SK-N-SH treated with all-trans-retinoic acid at 6 μM for 48 hours (cell line): ENCODE measurements at regions not wholly inside any gene's neighbourhood (a gene's known extent, or its start where the extent isn't known, plus 50 kb on each side); places are given as distances from the start of the nearest gene placed in this dataset.

Experiments
- ARNTL ChIP-seq: fragments of 450-650 bp; formaldehyde crosslinking; IDR thresholded peaks from 2 replicates; pipeline ENCODE4 v1.5.0; 2020; ENCODE audit warnings: low read depth, mild to moderate bottlenecking, moderate library complexity, borderline replicate concordance
- BACH2 ChIP-seq: fragments of 250-450 bp; sonication (Bioruptor Pico); IDR thresholded peaks from 2 replicates; pipeline ENCODE4 v1.9.0; 2021; ENCODE audit warnings: mild to moderate bottlenecking, borderline replicate concordance
- CREB5 ChIP-seq: fragments of 250-450 bp; sonication (Bioruptor Pico); IDR thresholded peaks from 2 replicates; pipeline ENCODE4 v1.5.1; 2020; ENCODE audit warnings: low read depth, mild to moderate bottlenecking, moderate library complexity
- CSDC2 ChIP-seq: fragments of 250-450 bp; sonication (Bioruptor Pico); IDR thresholded peaks from 2 replicates; pipeline ENCODE4 v1.5.0; 2020; ENCODE audit warnings: mild to moderate bottlenecking, moderate library complexity
- ESRRG ChIP-seq: fragments of 250-450 bp; sonication (Bioruptor Pico); IDR thresholded peaks from 2 replicates; pipeline ENCODE4 v1.6.1; 2021; ENCODE audit warnings: mild to moderate bottlenecking
- ISL1 ChIP-seq: fragments of 250-450 bp; sonication (Bioruptor Pico); IDR thresholded peaks from 2 replicates; pipeline ENCODE4 v2.1.2; 2022; ENCODE audit warnings: mild to moderate bottlenecking, moderate library complexity
- OSR1 ChIP-seq: fragments of 250-450 bp; sonication (Bioruptor Pico); IDR thresholded peaks from 2 replicates; pipeline ENCODE4 v1.8.0; 2022; ENCODE audit warnings: moderate library complexity, mild to moderate bottlenecking, inconsistent platforms
- PATZ1 ChIP-seq: fragments of 250-450 bp; sonication (Bioruptor Pico); IDR thresholded peaks from 2 replicates; pipeline ENCODE4 v1.8.0; 2020; ENCODE audit warnings: mild to moderate bottlenecking, moderate library complexity, borderline replicate concordance
- POU6F1 ChIP-seq: fragments of 250-450 bp; sonication (Bioruptor Pico); IDR thresholded peaks from 2 replicates; pipeline ENCODE4 v1.8.0; 2021; ENCODE audit warnings: low read depth, mild to moderate bottlenecking, moderate library complexity, borderline replicate concordance
- PPARA ChIP-seq: fragments of 250-450 bp; sonication (Bioruptor Pico); IDR thresholded peaks from 2 replicates; pipeline ENCODE4 v1.5.0; 2020; ENCODE audit warnings: mild to moderate bottlenecking, borderline replicate concordance
- RARB ChIP-seq: fragments of 250-450 bp; sonication (Bioruptor Pico); IDR thresholded peaks from 2 replicates; pipeline ENCODE4 v1.8.0; 2021; ENCODE audit warnings: mild to moderate bottlenecking, moderate library complexity
- TOX ChIP-seq: fragments of 250-450 bp; sonication (Bioruptor Pico); IDR thresholded peaks from 2 replicates; pipeline ENCODE4 v1.8.0; 2021; ENCODE audit warnings: mild to moderate bottlenecking, moderate library complexity, borderline replicate concordance
- ZFP30 ChIP-seq: fragments of 450-650 bp; formaldehyde crosslinking; IDR thresholded peaks from 2 replicates; pipeline ENCODE4 v1.5.0; 2022; ENCODE audit warnings: mild to moderate bottlenecking, moderate library complexity

GRCh38 chr3:94968519-94968918 lies 905.7 kb downstream of the NSUN3 start:
- TF ChIP-seq ARNTL (CRISPR knock-in tag): no peak
- no peak for TF ChIP-seq ZFP30 (CRISPR knock-in tag)
- TF ChIP-seq PATZ1: no peak
- TF ChIP-seq CREB5: no peak
- TF ChIP-seq TOX (CRISPR knock-in tag): no peak
- no peak for TF ChIP-seq POU6F1
- no peak for TF ChIP-seq PPARA (CRISPR knock-in tag)
- no peak for TF ChIP-seq ISL1 (CRISPR knock-in tag)
- TF ChIP-seq BACH2: no peak
- no peak for TF ChIP-seq RARB (CRISPR knock-in tag)
- TF ChIP-seq CSDC2 (CRISPR knock-in tag): no peak
- TF ChIP-seq OSR1 (CRISPR knock-in tag): no peak
- TF ChIP-seq ESRRG: no peak
